WTC11 (cell line): ENCODE measurements at regions not wholly inside any gene's neighbourhood (a gene's known extent, or its start where the extent isn't known, plus 50 kb on each side); places are given as distances from the start of the nearest gene placed in this dataset.

Experiments
- ATAC-seq: fragments of 200-7000 bp; cut with Tn5 transposase; 2 replicates; pipeline ENCODE4 v1.10.0; 2021; ENCODE audit warnings: mild to moderate bottlenecking, moderate library complexity
- CTCF ChIA-PET: fragments of 300-600 bp; sonication (Branson Sonifier 250); formaldehyde crosslinking; loops from one replicate; lab custom pipeline; 2021; ENCODE audit warnings: antibody characterized with exemption; lab: Charles Lee
- POLR2A ChIA-PET: fragments of 350-600 bp; sonication (Branson Sonifier 250); formaldehyde crosslinking; loops from one replicate; lab custom pipeline; 2021; ENCODE audit warnings: antibody characterized with exemption; lab: Charles Lee
- DNase-seq: peaks from one replicate; pipeline ENCODE4 v3.0.0; 2021; ENCODE audit warnings: low spot score
- H3K27ac Mint-ChIP-seq: 2 replicates; pipeline ENCODE4 v1.8.0; 2021; ENCODE audit warnings: mixed read lengths
- H3K27me3 Mint-ChIP-seq: 2 replicates; pipeline ENCODE4 v1.8.0; 2021; ENCODE audit warnings: low read depth, mild to moderate bottlenecking, moderate library complexity, mixed read lengths
- H3K36me3 Mint-ChIP-seq: 2 replicates; pipeline ENCODE4 v1.8.0; 2021; ENCODE audit warnings: mixed read lengths
- H3K4me1 Mint-ChIP-seq: 2 replicates; pipeline ENCODE4 v1.8.0; 2022; ENCODE audit warnings: mixed read lengths
- H3K4me3 Mint-ChIP-seq: 2 replicates; pipeline ENCODE4 v1.8.0; 2021; ENCODE audit warnings: mild to moderate bottlenecking, moderate library complexity, mixed read lengths
- H3K9me3 Mint-ChIP-seq: 2 replicates; pipeline ENCODE4 v1.8.0; 2021; ENCODE audit warnings: mixed read lengths
- CBFB ChIP-seq: sonication (generic); formaldehyde crosslinking; IDR thresholded peaks from 2 replicates; pipeline ENCODE4 v1.8.1; 2022; ENCODE audit warnings: mild to moderate bottlenecking, low read depth, missing genetic modification reagents
- ELF4 ChIP-seq: sonication (generic); formaldehyde crosslinking; IDR thresholded peaks from 2 replicates; pipeline ENCODE4 v1.8.1; 2022; ENCODE audit warnings: low read depth, mild to moderate bottlenecking, moderate library complexity, missing genetic modification reagents
- ETV6 ChIP-seq: sonication (generic); formaldehyde crosslinking; IDR thresholded peaks from 2 replicates; pipeline ENCODE4 v1.8.1; 2022; ENCODE audit warnings: mild to moderate bottlenecking, missing genetic modification reagents
- FOXJ3 ChIP-seq: sonication (generic); formaldehyde crosslinking; IDR thresholded peaks from 2 replicates; pipeline ENCODE4 v1.9.0; 2021; ENCODE audit warnings: missing genetic modification reagents, mild to moderate bottlenecking, borderline replicate concordance
- GRHL2 ChIP-seq: fragments of 250-450 bp; sonication (Bioruptor Pico); IDR thresholded peaks from 2 replicates; pipeline ENCODE4 v1.8.0; 2022; ENCODE audit warnings: mild to moderate bottlenecking, moderate library complexity; ENCODE audit not compliant: insufficient replicate concordance, severe bottlenecking
- GTF2I ChIP-seq: fragments of 250-450 bp; sonication (Bioruptor Pico); conservative IDR thresholded peaks from 2 replicates; pipeline ENCODE4 v1.4.0; 2021; ENCODE audit warnings: mild to moderate bottlenecking
- MYBL2 ChIP-seq: sonication (generic); formaldehyde crosslinking; IDR thresholded peaks from 2 replicates; pipeline ENCODE4 v1.8.1; 2023; ENCODE audit warnings: mild to moderate bottlenecking, moderate library complexity, missing genetic modification reagents
- NFE2L1 ChIP-seq: sonication (generic); formaldehyde crosslinking; IDR thresholded peaks from 2 replicates; pipeline ENCODE4 v1.8.1; 2023; ENCODE audit warnings: missing genetic modification reagents
- OVOL2 ChIP-seq: fragments of 250-450 bp; sonication (Bioruptor Pico); IDR thresholded peaks from 2 replicates; pipeline ENCODE4 v1.9.0; 2021; ENCODE audit warnings: mild to moderate bottlenecking, borderline replicate concordance
- RELA ChIP-seq: sonication (generic); formaldehyde crosslinking; IDR thresholded peaks from 2 replicates; pipeline ENCODE4 v1.8.1; 2022; ENCODE audit warnings: missing genetic modification reagents, mild to moderate bottlenecking, borderline replicate concordance
- TEAD4 ChIP-seq: sonication (generic); formaldehyde crosslinking; IDR thresholded peaks from 2 replicates; pipeline ENCODE4 v1.8.0; 2022; ENCODE audit warnings: mild to moderate bottlenecking, missing genetic modification reagents
- TF ChIP-seq, protein P1 (sequence below): fragments of 250-450 bp; sonication (Bioruptor Pico); conservative IDR thresholded peaks from 2 replicates; pipeline ENCODE4 v1.9.0; 2021; ENCODE audit warnings: mild to moderate bottlenecking
- TF ChIP-seq, protein P2 (sequence below): sonication (generic); formaldehyde crosslinking; IDR thresholded peaks from 2 replicates; pipeline ENCODE4 v1.8.1; 2022; ENCODE audit warnings: mild to moderate bottlenecking, moderate library complexity, missing genetic modification reagents
- TF ChIP-seq, protein P3 (sequence below): sonication (generic); formaldehyde crosslinking; IDR thresholded peaks from 2 replicates; pipeline ENCODE4 v1.8.0; 2022; ENCODE audit warnings: mild to moderate bottlenecking, missing genetic modification reagents
- TF ChIP-seq, protein P4 (sequence below): sonication (generic); formaldehyde crosslinking; IDR thresholded peaks from 2 replicates; pipeline ENCODE4 v1.8.1; 2023; ENCODE audit warnings: mild to moderate bottlenecking, moderate library complexity, missing genetic modification reagents
- TF ChIP-seq, protein P5 (sequence below): sonication (generic); formaldehyde crosslinking; IDR thresholded peaks from 2 replicates; pipeline ENCODE4 v1.8.0; 2022; ENCODE audit warnings: mild to moderate bottlenecking, missing genetic modification reagents
- TF ChIP-seq, protein P6 (sequence below): sonication (generic); formaldehyde crosslinking; IDR thresholded peaks from 2 replicates; pipeline ENCODE4 v1.8.0; 2023; ENCODE audit warnings: mild to moderate bottlenecking, missing genetic modification reagents

DNA sequence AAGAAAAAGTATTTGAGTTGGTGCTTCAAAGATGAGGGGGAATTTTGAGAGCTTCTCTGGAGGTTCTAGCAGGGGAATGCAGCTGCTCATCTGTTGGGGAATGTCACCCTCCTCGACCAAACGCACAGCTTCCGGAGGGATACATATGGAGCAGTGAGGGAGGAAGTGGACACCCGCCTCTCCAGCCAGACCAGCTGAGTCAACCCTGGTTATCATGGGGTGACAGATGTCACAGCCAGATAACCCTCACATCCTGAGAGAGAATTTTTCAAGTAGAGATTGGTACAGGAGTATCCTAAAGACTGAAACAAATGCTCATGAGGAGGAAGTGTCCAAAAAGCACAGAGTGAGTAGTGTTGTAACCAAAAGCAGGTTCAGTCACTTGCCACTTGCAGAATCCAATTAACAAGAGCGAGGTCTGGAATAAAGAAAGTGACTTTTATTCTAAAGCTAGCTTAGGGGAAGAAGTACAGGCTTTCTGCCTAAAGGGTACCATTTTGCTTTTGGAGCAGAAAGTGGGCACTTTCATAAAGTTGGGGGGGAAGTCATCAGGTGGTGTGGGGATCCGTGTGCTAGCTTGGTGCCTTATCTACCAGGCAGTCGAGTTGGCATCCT is 395.2 kb downstream of the RAD51AP2 start:
- H3K4me3 Mint-ChIP-seq: no peak overlapping the region
- no peaks in the 10 kb centered on the region for H3K36me3 Mint-ChIP-seq
- H3K4me1 Mint-ChIP-seq: peaks cover 5% of the 10 kb centered on the region
- ChIA-PET POLR2A (no interaction called here), CTCF (no interaction called here)
- no peaks in the 10 kb centered on the region for H3K27me3 Mint-ChIP-seq
- TF ChIP-seq, protein P1, sequence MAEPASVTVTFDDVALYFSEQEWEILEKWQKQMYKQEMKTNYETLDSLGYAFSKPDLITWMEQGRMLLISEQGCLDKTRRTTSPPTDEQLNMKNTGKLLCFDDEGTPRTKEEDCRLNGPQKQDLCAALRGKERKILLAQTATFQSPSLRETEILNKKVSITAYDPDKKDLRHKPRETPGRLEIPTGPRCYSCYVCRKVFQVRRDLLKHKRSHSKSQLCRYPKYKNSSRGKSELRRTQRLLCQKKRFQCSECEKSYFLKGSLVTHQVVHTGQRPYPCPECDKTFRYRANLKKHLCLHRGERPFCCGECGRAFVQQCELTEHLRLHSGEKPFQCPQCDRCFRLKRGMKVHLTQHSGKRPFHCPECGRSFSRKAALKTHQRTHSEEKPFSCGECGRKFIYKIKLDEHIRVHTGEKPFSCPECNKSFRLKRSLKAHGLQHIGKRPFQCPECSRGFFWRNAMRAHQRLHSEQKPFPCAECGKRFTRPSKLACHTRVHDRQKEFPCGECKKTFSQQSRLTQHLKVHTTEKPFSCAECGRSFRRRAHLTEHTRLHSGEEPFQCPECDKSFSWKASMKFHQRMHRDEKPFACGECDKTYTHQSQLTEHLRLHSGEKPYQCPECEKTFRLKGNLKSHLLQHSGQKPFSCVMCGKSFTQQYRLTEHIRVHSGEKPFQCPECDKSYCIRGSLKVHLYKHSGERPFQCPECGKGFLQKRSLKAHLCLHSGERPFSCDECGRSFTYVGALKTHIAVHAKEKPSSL: no peak
- TF ChIP-seq RELA (CRISPR knock-in tag): no peak
- no peak for TF ChIP-seq CBFB
- TF ChIP-seq, protein P2, sequence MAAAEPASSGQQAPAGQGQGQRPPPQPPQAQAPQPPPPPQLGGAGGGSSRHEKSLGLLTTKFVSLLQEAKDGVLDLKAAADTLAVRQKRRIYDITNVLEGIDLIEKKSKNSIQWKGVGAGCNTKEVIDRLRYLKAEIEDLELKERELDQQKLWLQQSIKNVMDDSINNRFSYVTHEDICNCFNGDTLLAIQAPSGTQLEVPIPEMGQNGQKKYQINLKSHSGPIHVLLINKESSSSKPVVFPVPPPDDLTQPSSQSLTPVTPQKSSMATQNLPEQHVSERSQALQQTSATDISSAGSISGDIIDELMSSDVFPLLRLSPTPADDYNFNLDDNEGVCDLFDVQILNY (CRISPR knock-in tag): no peak
- TF ChIP-seq, protein P3, sequence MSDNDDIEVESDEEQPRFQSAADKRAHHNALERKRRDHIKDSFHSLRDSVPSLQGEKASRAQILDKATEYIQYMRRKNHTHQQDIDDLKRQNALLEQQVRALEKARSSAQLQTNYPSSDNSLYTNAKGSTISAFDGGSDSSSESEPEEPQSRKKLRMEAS (CRISPR knock-in tag): no peak
- TF ChIP-seq, protein P4, sequence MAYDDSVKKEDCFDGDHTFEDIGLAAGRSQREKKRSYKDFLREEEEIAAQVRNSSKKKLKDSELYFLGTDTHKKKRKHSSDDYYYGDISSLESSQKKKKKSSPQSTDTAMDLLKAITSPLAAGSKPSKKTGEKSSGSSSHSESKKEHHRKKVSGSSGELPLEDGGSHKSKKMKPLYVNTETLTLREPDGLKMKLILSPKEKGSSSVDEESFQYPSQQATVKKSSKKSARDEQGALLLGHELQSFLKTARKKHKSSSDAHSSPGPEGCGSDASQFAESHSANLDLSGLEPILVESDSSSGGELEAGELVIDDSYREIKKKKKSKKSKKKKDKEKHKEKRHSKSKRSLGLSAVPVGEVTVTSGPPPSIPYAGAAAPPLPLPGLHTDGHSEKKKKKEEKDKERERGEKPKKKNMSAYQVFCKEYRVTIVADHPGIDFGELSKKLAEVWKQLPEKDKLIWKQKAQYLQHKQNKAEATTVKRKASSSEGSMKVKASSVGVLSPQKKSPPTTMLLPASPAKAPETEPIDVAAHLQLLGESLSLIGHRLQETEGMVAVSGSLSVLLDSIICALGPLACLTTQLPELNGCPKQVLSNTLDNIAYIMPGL (CRISPR knock-in tag): no peak
- TF ChIP-seq GRHL2: no peak
- TF ChIP-seq, protein P5, sequence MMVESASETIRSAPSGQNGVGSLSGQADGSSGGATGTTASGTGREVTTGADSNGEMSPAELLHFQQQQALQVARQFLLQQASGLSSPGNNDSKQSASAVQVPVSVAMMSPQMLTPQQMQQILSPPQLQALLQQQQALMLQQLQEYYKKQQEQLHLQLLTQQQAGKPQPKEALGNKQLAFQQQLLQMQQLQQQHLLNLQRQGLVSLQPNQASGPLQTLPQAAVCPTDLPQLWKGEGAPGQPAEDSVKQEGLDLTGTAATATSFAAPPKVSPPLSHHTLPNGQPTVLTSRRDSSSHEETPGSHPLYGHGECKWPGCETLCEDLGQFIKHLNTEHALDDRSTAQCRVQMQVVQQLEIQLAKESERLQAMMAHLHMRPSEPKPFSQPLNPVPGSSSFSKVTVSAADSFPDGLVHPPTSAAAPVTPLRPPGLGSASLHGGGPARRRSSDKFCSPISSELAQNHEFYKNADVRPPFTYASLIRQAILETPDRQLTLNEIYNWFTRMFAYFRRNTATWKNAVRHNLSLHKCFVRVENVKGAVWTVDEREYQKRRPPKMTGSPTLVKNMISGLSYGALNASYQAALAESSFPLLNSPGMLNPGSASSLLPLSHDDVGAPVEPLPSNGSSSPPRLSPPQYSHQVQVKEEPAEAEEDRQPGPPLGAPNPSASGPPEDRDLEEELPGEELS (CRISPR knock-in tag): no peak
- no peak for TF ChIP-seq MYBL2
- TF ChIP-seq TEAD4 (CRISPR knock-in tag): no peak
- no peak for TF ChIP-seq ELF4 (CRISPR knock-in tag)
- TF ChIP-seq, protein P6, sequence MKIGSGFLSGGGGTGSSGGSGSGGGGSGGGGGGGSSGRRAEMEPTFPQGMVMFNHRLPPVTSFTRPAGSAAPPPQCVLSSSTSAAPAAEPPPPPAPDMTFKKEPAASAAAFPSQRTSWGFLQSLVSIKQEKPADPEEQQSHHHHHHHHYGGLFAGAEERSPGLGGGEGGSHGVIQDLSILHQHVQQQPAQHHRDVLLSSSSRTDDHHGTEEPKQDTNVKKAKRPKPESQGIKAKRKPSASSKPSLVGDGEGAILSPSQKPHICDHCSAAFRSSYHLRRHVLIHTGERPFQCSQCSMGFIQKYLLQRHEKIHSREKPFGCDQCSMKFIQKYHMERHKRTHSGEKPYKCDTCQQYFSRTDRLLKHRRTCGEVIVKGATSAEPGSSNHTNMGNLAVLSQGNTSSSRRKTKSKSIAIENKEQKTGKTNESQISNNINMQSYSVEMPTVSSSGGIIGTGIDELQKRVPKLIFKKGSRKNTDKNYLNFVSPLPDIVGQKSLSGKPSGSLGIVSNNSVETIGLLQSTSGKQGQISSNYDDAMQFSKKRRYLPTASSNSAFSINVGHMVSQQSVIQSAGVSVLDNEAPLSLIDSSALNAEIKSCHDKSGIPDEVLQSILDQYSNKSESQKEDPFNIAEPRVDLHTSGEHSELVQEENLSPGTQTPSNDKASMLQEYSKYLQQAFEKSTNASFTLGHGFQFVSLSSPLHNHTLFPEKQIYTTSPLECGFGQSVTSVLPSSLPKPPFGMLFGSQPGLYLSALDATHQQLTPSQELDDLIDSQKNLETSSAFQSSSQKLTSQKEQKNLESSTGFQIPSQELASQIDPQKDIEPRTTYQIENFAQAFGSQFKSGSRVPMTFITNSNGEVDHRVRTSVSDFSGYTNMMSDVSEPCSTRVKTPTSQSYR (CRISPR knock-in tag): no peak
- no peak for TF ChIP-seq FOXJ3 (CRISPR knock-in tag)
- TF ChIP-seq OVOL2 (CRISPR knock-in tag): no peak
- TF ChIP-seq GTF2I (CRISPR knock-in tag): no peak
- no peak for TF ChIP-seq NFE2L1
- TF ChIP-seq ETV6 (CRISPR knock-in tag): no peak
- H3K27ac Mint-ChIP-seq: no peak overlapping the region
- H3K9me3 Mint-ChIP-seq: no peaks in the 10 kb centered on the region
- DNase-seq (no peak), ATAC-seq (no peak)
